NCI-H2227 (cell line): ENCODE measurements at regions not wholly inside any gene's neighbourhood (a gene's known extent, or its start where the extent isn't known, plus 50 kb on each side); places are given as distances from the start of the nearest gene placed in this dataset.

Experiments
- DNase-seq: peaks from one replicate; lab custom pipeline; 2025; ENCODE audit not compliant: unreplicated experiment; lab: John Stamatoyannopoulos, UW

DNA sequence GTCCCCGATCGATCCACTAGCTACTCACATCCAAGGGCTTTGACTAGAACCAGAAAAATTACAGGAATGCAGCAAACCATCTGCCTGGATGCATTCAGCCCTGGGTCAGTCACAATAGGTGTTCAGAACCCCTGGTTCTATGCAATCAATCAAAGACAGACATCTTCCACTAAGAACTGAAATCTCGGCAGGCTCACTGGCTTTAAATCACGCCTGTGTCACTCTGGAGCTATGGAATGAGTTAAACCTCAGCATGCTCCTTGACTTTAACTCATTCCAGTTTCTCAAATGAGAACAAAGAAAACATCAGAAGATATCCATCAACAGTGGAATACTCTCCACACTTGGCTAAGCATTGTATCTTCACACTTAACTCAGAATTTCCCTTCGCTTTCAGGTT is 68.1 kb upstream of the SPTBN1 start:
- DNase-seq = no peak

DNA sequence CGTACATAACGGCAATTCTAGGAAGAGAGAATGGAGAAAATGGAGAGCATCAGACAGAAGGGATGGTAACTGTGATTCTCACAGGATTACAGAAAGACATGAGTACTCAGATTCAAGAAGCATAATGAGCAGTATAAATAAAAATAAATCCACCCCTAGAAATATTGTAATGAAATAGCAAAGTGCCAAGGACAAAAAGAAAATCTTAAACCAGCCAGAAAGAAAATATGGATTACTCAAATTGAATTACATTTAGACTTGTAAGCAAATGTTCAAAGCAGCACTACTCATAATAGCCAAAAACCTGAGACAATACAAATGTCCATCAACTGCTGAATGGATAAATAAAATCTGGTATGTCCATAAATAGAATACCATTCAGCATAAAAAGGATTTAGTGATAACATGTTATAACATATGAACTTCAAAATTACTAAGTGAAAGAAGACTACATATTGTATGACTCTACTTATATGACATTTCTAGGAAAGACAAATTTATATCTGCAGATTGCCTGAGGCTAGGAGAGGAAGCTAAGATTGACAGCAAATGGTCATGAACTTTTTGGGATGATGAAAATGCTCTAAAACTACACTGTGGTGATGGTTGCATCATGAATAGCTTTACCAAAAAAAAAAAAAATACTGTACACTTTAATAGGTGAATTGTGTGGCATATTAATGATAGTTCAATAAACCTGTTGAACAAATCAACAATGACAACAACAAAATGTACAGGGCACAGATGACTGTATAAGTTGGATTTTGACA is 63.4 kb upstream of the SPTBN1 start:
- DNase-seq = no peak

DNA sequence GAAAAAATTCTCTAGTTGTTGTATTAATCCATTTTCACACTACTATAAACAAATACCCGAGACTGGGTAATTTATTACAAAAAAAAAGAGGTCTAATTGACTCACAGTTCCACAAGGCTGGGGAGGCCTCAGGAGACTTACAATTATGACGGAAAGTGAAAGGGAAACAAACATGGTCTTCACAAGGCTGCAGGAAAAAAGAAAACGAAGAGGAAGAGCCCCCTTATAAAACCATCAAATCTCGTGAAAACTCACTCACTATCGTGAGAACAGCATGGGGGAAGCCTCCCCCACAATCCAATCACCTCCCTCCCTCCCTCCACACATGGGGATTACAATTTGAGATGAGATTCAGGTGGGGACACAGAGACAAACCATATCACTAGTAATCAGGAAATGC is 61.7 kb upstream of the SPTBN1 start:
- no peak for DNase-seq

DNA sequence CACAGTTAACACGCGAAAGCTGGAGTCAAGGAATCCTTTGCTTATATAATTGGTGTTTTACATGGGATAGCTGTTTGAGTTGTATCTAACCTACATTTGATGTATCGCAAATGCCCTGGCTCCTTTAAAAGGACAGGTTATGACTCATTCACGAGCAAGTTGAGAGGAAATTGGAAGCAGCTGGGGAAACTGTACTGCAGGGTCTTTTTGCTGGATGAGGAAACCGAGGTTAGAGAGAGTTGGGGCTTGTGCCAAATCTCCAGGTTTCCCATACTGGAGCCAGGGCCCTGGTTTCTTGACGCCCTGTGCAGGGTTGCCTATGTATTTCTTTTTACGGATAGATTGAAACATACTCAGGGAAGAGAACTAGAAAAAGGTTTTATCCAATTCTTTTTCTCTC is 60.0 kb upstream of the SPTBN1 start:
- no peak for DNase-seq

DNA sequence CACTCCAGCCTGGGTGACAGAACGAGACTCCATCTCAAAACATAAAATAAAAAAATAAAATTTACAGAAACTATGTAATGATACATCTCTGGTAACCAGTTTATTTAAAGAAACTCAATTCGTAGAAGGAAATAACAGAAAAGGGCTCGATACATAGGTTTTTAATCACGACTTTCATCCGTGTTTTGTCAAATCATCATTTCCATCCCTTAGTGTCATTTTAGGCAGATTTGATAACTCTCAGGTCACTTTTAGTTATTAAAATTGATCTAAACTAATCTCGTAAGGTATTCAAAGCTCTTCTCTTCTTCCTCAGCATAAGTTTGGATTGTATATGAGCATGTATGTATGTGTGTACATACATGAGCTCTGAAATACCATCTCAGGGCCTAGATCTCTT is 59.3 kb upstream of the SPTBN1 start:
- DNase-seq = no peak

DNA sequence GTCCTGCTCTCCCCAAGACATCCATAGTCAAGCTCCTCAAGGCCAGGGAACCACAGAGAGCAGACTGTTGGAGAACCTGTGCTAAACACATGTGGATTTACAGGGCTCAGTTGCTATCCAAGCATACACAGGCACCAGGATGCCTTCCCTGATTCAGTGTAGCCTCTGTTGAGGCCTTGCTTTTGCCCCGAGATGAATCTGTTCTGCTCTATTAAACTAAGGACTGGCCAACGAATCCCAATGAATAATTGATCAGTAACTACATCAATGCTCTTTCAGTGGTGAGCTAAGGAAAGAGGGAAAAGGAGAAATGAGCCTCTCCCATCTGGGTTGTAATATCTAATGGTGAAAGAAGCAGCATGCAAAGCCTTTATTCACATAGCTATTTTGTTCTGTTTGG is 58.7 kb upstream of the SPTBN1 start:
- DNase-seq = no peak

DNA sequence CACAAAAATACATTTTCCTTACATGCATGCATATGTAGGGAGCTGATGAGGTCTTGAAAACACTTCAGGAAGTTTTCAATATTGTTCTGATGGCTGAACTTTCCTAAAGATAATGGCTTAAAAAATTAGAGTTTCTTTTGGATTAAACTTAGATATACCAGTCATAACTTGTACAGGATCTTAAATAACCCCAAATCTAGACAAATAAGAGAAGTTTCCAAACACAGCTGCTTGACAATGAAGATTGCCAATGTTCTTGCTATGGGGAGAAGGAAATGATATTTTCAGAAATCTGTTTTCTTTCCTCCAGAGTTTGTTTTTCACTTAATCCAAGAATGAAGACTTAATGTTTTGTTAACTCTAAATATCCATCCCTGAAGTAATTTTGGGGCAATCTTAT is 54.6 kb upstream of the SPTBN1 start:
- no peak for DNase-seq

DNA sequence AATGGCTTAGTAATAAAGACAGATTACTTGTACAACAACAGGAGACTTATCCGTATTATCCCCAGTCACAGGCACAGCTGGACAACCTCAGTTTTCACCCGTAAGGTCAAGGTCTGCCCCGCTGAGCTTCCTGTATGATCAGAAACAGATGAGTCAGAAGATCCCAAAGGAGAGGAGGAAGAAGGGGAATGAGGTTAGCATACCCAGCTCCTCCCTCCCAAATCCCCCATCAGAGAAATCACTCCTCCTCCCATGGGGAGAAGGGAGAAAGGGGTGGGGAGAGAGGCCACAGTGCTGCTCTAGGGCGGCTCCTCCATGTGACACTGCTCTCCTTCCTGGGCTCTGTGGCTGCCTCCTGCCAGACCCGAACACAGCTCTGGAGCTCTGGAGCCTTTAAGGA is 53.8 kb upstream of the SPTBN1 start:
- no peak for DNase-seq

DNA sequence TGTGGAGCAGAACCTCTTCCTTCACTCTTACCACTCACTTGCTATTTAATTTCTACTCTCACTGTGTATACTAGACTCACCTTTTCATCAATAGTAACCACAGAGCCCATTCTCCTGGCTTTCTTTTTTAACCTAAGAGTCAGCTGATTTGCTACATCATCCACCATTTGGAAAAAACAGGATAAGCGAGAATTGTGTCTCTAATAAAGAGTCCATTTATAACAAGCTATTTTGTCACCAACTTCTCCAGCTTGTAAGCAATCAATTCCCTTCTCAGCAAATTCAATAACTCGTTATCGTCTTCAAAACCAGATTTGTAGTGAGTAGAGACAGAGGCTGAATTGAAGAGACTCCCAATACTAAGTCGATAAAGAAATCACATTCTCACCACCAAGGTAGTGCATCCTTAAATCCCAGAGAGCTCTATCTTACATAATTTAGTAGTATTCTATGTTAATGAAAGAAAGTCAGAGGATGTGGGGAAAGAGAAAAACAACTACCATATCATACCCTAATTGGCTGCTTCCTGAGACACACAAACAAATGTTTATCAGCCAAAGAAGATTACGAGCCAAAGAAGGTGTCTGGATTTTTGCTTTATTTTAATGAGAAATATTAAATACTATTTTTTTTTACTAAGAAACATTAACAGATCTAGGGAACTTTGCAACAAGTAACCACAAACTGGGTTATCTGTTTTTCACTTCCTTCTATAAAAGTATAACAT is 52.5 kb upstream of the SPTBN1 start:
- DNase-seq = no peak

DNA sequence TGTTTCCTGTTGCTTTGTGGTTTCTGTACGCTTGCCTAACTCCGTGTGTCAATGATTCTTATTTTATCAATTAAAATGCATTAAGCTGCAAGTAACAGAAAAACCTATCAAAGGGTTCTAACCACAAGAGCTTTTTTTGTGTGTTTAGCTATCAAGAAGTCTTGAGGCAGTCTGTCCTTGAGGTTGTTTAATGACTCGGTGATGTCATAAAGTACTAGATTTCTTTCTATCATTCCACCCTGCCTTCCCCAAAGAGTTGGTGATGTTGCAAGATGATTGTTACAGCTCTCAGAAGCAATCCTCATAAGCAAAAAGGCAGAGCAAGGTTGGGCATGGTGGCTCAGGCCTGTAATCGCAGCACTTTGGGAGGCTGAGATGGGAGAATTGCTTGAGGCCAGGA is 51.9 kb upstream of the SPTBN1 start:
- no peak for DNase-seq

DNA sequence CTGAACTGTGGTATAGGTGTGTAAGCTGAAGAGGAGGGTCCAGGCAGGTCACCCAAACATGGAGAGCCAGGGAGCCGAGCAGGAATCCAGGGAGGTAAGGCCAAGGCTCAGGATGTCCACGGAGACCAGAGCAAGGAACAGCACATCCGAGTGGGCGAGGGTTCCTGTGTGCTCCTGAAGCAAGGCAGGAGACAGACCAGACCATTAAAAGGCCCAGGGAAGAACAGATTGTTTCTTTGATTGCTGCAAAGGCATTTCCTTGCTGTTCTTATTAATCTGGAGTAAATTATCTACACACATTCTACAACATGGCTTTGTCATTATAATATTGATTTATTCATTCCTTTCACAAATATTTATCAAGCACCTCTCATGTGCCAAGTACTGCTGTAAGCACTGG is 50.1 kb upstream of the SPTBN1 start:
- DNase-seq = no peak
